ENCODE measurements at regions not wholly inside any gene's neighbourhood (a gene's known extent, or its start where the extent isn't known, plus 50 kb on each side); places are given as distances from the start of the nearest gene placed in this dataset.

DNA sequence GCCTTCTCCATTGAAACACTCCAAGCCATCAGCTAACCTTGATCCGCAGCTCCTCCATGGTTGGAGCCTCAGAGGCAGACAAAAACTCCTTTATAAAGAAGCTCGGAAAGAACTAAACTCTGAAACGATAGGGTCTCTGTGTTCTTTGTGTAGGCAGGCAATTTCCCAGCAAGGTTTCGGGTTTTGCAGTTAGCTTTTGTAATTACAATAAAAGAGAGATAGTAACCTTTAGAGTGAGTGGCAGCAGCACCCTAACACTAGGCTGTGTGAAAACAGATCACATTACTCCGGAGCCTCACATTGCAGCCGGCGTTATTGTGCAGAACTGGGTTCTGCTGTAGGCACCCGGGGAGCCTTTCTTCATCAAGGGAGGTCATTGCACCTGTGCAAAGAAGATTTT lies 115.8 kb upstream of the MAP3K1 start:
- H3K4me1 Mint-ChIP-seq (ENCODE audit: low read depth): peaks cover 92% of the 10 kb centered on the region
- ChIA-PET POLR2A (interaction anchor here (1.0 to 4.8 kb wide), 9 partner anchors 11 to 428 kb away, joined by 3 to 41 read pairs (median 4); partner anchors contain the start of gene MAP3K1), CTCF (no interaction called here)
- ATAC-seq (ENCODE audit: poor library complexity) (no peak), DNase-seq (peak in 1 of 14 experiments; percentile 9)
- no peak overlapping the region for H3K4me3 ChIP-seq (ENCODE audit: low read length)
- H3K4me1 ChIP-seq (ENCODE audit: insufficient read depth, low read length): peaks cover 59% of the 10 kb centered on the region
- peak overlapping the region; percentile 87 for H3K27ac Mint-ChIP-seq
- H3K27me3 Mint-ChIP-seq: no peaks in the 10 kb centered on the region
- intact Hi-C loops (cut with DNase I, micrococcal nuclease): loop anchor here in 1 of 2 experiments (10.0 kb wide), 2 partner anchors 65 to 225 kb away; no protein-coding TSS in a partner anchor
- no peaks in the 10 kb centered on the region for H3K9me3 Mint-ChIP-seq
- no peaks in the 10 kb centered on the region for H3K36me3 ChIP-seq (ENCODE audit: insufficient read depth, low read length)
- H3K36me3 Mint-ChIP-seq (ENCODE audit: low read depth): no peaks in the 10 kb centered on the region
- H3K4me3 Mint-ChIP-seq: peak overlapping the region; percentile 36
- no peaks in the 10 kb centered on the region for H3K27me3 ChIP-seq (ENCODE audit: control insufficient read depth in 1 of 2, insufficient read depth in 2 of 2, low read length in 2 of 2)
- TF ChIP-seq, protein P1, sequence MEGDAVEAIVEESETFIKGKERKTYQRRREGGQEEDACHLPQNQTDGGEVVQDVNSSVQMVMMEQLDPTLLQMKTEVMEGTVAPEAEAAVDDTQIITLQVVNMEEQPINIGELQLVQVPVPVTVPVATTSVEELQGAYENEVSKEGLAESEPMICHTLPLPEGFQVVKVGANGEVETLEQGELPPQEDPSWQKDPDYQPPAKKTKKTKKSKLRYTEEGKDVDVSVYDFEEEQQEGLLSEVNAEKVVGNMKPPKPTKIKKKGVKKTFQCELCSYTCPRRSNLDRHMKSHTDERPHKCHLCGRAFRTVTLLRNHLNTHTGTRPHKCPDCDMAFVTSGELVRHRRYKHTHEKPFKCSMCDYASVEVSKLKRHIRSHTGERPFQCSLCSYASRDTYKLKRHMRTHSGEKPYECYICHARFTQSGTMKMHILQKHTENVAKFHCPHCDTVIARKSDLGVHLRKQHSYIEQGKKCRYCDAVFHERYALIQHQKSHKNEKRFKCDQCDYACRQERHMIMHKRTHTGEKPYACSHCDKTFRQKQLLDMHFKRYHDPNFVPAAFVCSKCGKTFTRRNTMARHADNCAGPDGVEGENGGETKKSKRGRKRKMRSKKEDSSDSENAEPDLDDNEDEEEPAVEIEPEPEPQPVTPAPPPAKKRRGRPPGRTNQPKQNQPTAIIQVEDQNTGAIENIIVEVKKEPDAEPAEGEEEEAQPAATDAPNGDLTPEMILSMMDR (IDR thresholded peaks at IDR 0.05): no peak
- H3K27ac ChIP-seq (ENCODE audit: low read depth in 1 of 2, low read length in 2 of 2): no peak overlapping the region
- H3K9me3 ChIP-seq (ENCODE audit: control insufficient read depth in 1 of 2, insufficient read depth in 1 of 2, low read length in 2 of 2): no peaks in the 10 kb centered on the region

DNA sequence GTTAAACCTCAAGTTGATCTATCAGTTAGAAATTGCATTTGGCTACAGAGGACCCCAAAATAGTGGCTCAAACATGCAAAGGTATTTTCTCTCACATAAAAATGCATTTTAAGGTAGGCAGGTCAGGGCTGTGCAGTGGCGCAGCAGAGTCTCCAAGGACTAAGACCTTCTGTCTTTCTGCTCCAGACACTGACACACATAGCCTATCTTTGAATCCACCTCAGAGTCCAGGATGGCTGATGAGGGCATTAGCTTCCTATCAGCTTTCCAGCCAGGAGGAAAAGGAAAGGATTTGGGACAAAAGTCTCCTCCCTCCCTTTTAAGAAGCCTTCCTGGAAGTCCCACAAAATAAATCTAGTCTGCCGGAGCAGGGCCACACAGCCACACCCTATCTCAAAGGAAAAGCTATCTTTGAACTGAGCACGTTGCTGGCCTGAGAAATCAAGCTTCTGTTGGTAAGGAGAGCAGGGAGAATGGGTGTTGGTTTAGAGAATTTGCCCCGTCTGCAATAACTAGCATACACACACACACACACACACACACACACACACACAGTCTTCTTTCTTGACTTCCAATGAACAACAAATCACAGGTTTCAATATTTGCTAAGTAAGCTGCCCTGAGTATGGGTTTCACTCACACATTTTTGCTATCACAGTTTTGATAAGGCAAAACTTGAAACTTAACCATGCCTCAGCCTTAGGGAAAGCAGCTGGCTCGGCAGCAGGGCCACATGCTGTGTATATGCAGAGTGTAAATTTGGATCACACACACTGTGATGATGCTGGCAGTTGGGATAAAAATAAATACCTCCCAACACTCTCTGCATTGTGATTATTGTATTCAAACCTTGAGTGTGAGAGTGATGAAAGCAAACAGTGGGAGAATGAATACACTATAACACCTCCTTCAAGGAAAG lies 116.6 kb upstream of the MAP3K1 start:
- H3K27me3 ChIP-seq (ENCODE audit: control insufficient read depth in 1 of 2, insufficient read depth in 2 of 2, low read length in 2 of 2): no peaks in the 10 kb centered on the region
- H3K4me1 ChIP-seq (ENCODE audit: insufficient read depth, low read length): peaks cover 61% of the 10 kb centered on the region
- intact Hi-C loops (cut with DNase I, micrococcal nuclease): loop anchor here in 1 of 2 experiments (10.0 kb wide), 2 partner anchors 64 to 224 kb away; no protein-coding TSS in a partner anchor
- H3K4me3 ChIP-seq (ENCODE audit: low read length): no peak overlapping the region
- CTCF ChIA-PET: interaction anchor here (0.9 kb wide), 1 partner anchor 24 kb away, joined by 3 read pairs; no protein-coding TSS in a partner anchor
- H3K27ac Mint-ChIP-seq: peak overlapping the region; percentile 87
- DNase-seq (peak in 4 of 14 experiments; percentile 27 to 47 (median 38)), ATAC-seq (ENCODE audit: poor library complexity) (peak; percentile 39)
- no peaks in the 10 kb centered on the region for H3K9me3 ChIP-seq (ENCODE audit: control insufficient read depth in 1 of 2, insufficient read depth in 1 of 2, low read length in 2 of 2)
- no peaks in the 10 kb centered on the region for H3K9me3 Mint-ChIP-seq
- peak overlapping the region in 1 of 2 donors; percentile 53 for H3K27ac ChIP-seq (ENCODE audit: low read depth in 1 of 2, low read length in 2 of 2)
- TF ChIP-seq, protein P1 (IDR thresholded peaks at IDR 0.05): no peak
- no peaks in the 10 kb centered on the region for H3K27me3 Mint-ChIP-seq
- POLR2A ChIA-PET: interaction anchor here (1.0 to 4.8 kb wide), 8 partner anchors 11 to 428 kb away, joined by 3 to 41 read pairs (median 4); partner anchors contain the start of gene MAP3K1
- H3K4me1 Mint-ChIP-seq (ENCODE audit: low read depth): peaks cover 94% of the 10 kb centered on the region
- no peaks in the 10 kb centered on the region for H3K36me3 Mint-ChIP-seq (ENCODE audit: low read depth)
- H3K36me3 ChIP-seq (ENCODE audit: insufficient read depth, low read length): no peaks in the 10 kb centered on the region
- peak overlapping the region; percentile 36 for H3K4me3 Mint-ChIP-seq

DNA sequence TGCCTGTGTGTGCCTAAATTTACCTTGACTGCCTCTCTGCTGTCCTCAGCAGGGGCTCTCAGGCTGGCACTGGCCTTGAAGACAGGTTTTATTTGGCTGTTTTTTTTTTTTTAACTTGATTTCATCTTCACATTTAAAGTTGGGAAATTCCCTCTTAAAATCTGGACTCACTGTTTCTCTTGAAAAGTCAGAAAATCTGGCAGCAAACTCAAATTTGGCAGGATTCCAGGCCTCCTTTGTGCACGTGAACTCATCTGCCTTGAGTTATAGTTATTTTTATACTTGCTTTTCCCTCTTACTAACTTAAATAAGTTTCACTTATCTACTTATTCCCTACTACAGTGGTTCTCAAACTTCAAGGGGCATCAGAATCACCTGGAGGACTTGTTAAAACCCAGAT lies 118.4 kb upstream of the MAP3K1 start:
- Histone ChIP-seq H3K4me3 (ENCODE audit: low read length) (no peak overlapping the region), H3K27ac (ENCODE audit: low read depth in 1 of 2, low read length in 2 of 2) (no peak overlapping the region), H3K9me3 (ENCODE audit: control insufficient read depth in 1 of 2, insufficient read depth in 1 of 2, low read length in 2 of 2) (peaks cover 0 to 6% of the 10 kb centered on the region in 2 experiments), H3K27me3 (ENCODE audit: control insufficient read depth in 1 of 2, insufficient read depth in 2 of 2, low read length in 2 of 2) (no peaks in the 10 kb centered on the region), H3K4me1 (ENCODE audit: insufficient read depth, low read length) (peaks cover 74% of the 10 kb centered on the region), H3K36me3 (ENCODE audit: insufficient read depth, low read length) (no peaks in the 10 kb centered on the region)
- no peaks in the 10 kb centered on the region for H3K9me3 Mint-ChIP-seq
- H3K4me3 Mint-ChIP-seq: peak overlapping the region; percentile 26
- no peaks in the 10 kb centered on the region for H3K36me3 Mint-ChIP-seq (ENCODE audit: low read depth)
- intact Hi-C loops (cut with DNase I, micrococcal nuclease): loop anchor here in 1 of 2 experiments (10.0 kb wide), 2 partner anchors 62 to 222 kb away; no protein-coding TSS in a partner anchor
- H3K4me1 Mint-ChIP-seq (ENCODE audit: low read depth): peaks cover 97% of the 10 kb centered on the region
- ChIA-PET POLR2A (interaction anchor here (1.2 to 3.2 kb wide), 3 partner anchors 10 to 118 kb away, joined by 3 to 20 read pairs (median 5); partner anchors contain the start of gene MAP3K1), CTCF (no interaction called here)
- DNase-seq (peak in 6 of 14 experiments; percentile 20 to 75 (median 44)), ATAC-seq (ENCODE audit: poor library complexity) (no peak)
- no peaks in the 10 kb centered on the region for H3K27me3 Mint-ChIP-seq
- TF ChIP-seq, protein P1 (IDR thresholded peaks at IDR 0.05): no peak
- peak overlapping the region; percentile 78 for H3K27ac Mint-ChIP-seq

All from CD4-positive, alpha-beta T cell (primary cell).